ENCODE measurements at regions not wholly inside any gene's neighbourhood (a gene's known extent, or its start where the extent isn't known, plus 50 kb on each side); places are given as distances from the start of the nearest gene placed in this dataset.

DNA sequence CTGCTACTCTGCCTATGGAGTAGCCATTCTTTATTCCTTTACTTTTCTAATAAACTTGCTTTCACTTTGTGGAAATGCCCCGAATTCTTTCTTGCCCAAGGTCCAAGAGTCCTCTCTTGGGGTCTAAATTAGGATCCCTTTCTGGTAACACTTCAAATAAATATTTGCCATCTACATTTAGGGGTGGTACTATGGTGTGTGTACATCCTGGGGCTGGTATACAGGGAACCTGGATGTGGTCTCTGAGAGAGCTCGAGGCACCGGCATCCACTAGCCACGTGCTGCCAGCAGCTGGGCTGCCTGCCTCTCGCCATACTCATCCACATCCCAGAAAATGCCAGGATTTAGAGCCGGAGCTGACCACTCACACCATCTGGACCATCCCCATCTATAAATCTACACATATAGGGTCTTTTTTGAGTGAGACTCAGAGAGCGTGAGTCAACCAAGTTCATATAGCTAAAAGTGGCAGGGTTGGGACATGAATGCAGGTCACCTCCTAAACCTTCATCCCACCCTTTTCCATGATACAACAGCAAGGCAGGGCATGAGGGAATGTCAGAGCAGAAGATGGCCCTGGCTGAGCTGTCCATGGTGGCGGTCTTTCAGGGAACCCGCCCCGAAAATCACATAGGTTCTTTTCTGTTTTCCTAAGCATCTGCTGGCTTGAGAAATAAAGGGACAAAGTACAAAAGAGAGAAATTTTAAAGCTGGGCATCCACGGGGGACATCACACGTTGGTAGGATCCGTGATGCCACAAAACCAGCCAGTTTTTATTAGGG is 76.6 kb upstream of the F3 start:
- no peak for DNase-seq (ENCODE audit: low spot score)

- no peak for DNase-seq (ENCODE audit: low spot score)
Measured at GRCh38 chr1:94617134-94617805, 75.7 kb upstream of the F3 start.

DNA sequence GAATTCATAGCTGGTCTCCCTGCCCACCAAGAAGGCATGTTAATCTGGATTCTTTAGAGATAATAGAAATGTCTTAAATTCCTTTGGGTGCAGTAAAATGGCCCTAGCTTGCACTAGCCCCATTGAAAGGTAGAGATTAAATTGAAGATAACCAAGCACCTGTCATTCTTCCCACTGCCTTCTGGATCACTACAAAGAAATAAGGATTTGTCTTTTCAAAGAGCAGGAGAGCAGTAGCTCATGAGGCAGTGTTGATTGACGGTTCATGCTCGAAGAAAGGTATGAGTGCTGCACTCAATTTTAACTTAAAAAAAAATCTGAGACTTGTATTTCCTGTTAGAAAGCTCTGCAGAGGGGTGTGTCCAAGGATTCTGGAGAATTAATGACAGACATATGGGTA is 74.9 kb upstream of the F3 start:
- no peak for DNase-seq (ENCODE audit: low spot score)

GRCh38 chr1:94614996-94615395 is 73.4 kb upstream of the F3 start:
- DNase-seq (ENCODE audit: low spot score), result peak; percentile 68

DNA sequence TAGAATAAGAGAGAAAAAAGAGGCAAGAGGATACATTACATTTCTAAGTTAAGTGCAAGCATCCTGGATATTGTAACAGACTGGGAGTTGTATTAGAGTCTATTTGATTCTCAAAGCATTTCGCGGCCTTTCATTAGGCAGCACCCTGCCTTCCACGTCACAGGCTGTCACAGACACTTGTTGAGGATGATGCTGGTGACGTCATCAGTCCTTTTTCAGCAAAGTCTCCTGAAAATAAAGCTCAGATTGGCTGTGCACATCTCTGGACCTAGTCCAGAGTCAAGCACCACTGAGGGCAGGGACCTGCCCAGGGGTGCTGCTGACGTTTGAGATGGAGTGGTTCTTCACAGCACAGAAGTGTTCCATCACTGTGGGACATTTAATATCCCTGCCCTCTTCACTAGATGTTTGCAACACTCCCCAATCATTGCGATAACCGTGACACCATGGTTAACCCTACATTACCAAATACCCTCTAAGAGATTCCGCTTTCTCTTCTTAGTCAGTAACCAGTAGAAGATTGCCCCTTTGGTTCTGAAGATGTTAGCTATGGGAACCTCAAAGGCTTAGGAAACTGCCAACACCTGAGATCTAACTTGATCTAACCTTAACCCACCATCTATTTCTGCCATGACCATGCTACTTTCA is 72.7 kb upstream of the F3 start:
- no peak for DNase-seq (ENCODE audit: low spot score)

- DNase-seq (ENCODE audit: low spot score), result peak; percentile 82
Measured at GRCh38 chr1:94612525-94613204, 71.1 kb upstream of the F3 start.

DNA sequence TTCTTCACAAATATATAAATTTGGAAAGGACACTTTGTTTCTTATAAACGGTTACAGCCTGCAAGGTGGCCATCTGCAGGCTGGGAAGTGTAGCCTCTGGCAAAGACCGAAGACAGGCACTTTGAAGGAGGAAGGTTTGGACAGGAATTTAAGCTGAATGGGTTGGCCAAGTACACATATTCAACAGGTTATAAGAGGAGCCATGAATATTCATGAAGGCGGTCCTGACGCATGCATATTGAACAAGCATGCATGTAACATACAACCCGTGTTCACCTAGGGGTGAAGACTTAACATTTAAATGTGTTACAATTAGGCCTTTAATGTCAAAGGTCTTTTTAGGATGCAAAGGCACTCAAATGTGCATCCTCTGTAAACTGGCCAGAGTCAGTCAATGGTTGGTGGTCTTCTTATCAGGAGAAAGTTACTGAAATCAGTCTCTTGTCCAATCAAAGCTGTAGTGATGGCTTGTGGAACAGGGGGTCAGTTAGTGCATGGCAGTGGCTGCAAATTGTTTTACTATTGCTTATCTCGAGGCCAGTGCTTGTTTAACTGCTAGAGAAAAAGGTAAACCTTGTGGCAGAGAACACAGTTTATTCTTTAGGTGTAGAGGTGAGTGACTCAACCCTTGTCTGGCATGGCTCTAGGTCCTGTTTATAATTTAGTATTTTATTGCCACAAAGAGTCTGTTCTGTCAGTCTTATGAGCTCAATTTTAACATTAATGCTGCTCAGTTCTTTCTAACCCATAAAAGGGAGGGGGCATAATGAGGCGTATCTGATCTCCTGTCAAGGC is 70.3 kb upstream of the F3 start:
- DNase-seq (ENCODE audit: low spot score), result no peak

DNA sequence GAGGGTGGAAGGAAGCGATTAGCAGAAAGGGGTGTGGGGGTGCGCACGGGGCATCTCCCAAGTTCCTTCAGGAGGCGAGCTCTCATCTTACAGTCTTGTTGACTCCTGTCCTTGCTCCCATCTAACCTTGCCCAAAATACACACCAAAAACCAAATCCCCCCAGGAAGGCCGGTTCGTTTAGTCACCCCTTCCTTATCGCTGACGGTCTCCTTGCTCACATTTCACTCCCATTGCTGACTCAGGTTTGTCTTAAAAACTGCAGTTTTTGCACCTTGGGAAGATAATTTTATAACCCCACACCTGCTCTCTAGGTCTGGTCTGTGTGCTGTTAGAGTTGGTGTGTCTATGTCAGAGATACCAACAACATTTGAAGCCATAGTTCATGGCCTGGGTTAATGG is 68.1 kb upstream of the F3 start:
- no peak for DNase-seq (ENCODE audit: low spot score)

GRCh38 chr1:94608852-94609530 is 67.4 kb upstream of the F3 start:
- DNase-seq (ENCODE audit: low spot score), result no peak

GRCh38 chr1:94608142-94608851 is 66.7 kb upstream of the F3 start:
- DNase-seq (ENCODE audit: low spot score), result no peak

- DNase-seq (ENCODE audit: low spot score), result no peak
Measured at GRCh38 chr1:94607398-94607797, 65.8 kb upstream of the F3 start.

DNA sequence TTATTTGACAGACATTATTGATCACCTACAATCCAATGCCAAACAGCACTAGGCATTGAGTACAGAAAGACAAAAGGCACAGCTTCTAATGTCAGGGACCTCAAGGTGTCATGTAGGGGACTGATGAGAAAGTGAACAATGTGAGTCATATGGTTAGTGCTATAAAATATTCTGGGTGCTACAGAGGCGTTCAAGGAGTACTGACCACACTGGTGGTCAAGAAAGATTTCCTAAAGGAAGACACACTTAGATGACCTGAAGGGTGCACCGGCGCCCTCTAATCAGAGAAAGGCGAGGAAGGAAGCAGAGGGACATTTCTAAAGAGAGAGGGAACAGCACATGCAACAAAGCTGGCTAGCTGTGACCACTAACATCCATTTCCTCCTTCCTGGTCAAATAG is 64.9 kb upstream of the F3 start:
- no peak for DNase-seq (ENCODE audit: low spot score)

- DNase-seq (ENCODE audit: low spot score), result no peak
Measured at GRCh38 chr1:94603663-94604062, 62.1 kb upstream of the F3 start.

DNA sequence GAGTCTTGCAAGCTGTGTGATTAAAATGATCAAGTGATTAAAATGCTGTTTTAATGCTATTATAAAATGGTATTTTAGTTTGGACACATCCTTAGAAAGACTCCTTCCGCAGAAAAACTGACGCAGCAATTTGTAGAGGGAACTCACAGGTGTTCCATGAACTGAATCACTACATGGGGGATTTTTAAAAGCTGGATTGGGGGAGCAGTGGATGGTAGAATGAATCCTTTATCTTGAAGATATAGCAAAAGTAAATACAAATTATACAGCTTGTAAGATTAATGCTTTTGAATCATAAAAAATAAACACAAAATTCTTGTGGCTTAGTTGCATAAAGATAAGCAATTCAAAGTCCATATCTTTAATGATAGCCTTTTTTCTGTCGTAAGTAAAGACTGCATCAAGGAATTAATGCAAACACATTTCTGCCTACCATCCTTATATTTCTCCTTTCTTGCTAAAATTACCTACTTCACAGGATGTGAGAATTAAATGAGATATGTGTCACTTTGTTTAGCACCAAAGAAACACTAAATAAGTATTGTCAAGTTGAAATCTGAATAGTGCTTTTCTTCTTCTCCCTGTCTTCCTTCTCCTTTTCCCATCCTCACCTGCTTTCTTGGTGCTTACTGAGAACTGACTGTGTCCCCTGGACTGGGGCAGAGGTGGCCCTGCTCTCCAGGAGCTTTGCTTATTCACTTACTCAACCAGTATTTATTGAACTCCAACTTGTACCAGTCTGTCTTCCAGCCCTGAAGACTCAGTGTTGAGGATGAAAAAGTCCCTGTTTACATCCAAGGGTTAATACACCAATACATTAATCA is 61.5 kb upstream of the F3 start:
- peak; percentile 59 for DNase-seq (ENCODE audit: low spot score)

GRCh38 chr1:94602316-94602715 is 60.8 kb upstream of the F3 start:
- no peak for DNase-seq (ENCODE audit: low spot score)

GRCh38 chr1:94600556-94600955 is 59.0 kb upstream of the F3 start:
- no peak for DNase-seq (ENCODE audit: low spot score)

DNA sequence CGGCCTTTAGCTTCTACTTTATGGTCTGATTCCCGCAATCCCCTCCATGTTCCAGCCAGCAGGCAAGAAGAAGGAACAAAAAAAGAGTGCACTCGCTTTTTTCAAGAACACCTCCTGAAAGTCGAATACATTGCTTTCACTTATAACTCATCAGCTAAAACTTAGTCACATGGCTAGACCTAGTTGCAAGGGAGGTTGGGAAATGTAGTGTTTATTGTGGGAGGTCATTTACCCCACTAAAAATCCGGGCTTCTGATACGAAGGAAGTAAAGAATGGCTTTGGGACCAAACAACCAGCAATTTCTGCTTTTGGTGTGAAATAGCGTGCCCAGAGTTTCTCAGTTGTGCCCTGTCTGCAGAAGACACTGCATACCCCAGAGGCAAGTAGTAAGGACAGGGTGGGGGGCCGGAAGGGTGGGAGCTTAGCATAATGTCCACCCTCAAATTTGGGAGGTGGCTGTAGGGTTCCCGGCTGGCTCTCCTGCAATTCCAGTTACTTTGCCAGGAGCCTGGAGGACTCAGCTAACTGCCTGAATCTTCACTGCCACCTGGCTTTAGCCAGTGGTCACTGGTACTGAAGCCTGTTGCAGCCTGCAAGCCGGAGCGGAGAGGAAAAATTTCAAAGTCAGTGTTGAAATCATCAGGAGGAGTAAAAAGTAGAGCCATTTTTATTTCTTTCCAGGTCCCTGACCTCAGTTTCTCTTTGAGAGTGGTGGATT is 57.7 kb upstream of the F3 start:
- peak; percentile 59 for DNase-seq (ENCODE audit: low spot score)

GRCh38 chr1:94597701-94598100 is 56.1 kb upstream of the F3 start:
- no peak for DNase-seq (ENCODE audit: low spot score)

DNA sequence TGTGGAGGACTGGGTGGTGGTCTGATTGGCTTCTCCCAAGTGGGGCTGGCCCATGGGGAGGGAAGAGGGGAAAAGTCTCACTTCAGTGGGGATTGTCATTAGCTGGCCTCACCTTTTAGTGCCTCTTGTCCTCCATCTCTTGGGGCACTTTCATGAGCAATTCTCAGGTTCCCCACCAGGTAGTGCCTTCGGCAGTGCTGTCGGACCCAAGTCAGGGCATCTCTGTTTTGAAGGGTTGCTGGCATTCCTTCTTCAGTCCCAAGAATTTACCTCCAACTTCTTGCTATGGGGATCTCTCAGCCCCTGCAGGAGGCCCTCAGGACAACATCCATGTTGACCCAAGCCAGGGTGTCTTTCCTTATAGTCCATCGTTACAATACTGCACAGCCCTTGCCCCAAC is 54.7 kb upstream of the F3 start:
- no peak for DNase-seq (ENCODE audit: low spot score)

Data from umbilical cord (tissue), 1 donor.